Right atrium auricular region (tissue), 2 donors: ENCODE measurements at regions not wholly inside any gene's neighbourhood (a gene's known extent, or its start where the extent isn't known, plus 50 kb on each side); places are given as distances from the start of the nearest gene placed in this dataset.

Experiments
- DNase-seq: peaks from one replicate; pipeline ENCODE4 v3.0.0-alpha.2; 2019; ENCODE audit warnings: low spot score
- H3K27ac ChIP-seq, 2 donors: fragments of 200-600 bp; sonication (generic); 1 replicate in 1 of 2; 2 replicates in 1 of 2; pipeline ENCODE4 v1.5.1; 2016 to 2019
- H3K27me3 ChIP-seq, 2 donors: fragments of 200-600 bp; sonication (generic); one replicate each; pipeline versions ENCODE4 v1.5.1 to v1.6.0; 2017 to 2019
- H3K36me3 ChIP-seq: fragments of 200-600 bp; sonication (generic); one replicate; pipeline ENCODE4 v1.5.1; 2016
- H3K4me1 ChIP-seq, 2 donors: fragments of 200-600 bp; sonication (generic); one replicate each; pipeline versions ENCODE4 v1.5.1 to v1.6.0; 2017 to 2019
- H3K4me3 ChIP-seq, 2 donors: fragments of 200-600 bp; sonication (generic); 1 replicate in 1 of 2; 2 replicates in 1 of 2; pipeline ENCODE4 v1.5.1; 2017 to 2019; ENCODE audit warnings: mild to moderate bottlenecking in 1 of 2, moderate library complexity in 1 of 2
- H3K9me3 ChIP-seq, 2 donors: fragments of 200-600 bp; sonication (generic); one replicate each; pipeline ENCODE4 v1.5.1; 2019
- TF ChIP-seq, protein P1 (sequence below), 2 donors: fragments of 200-600 bp; sonication (generic); IDR thresholded peaks; one replicate each; pipeline ENCODE4 v1.5.1; 2019; ENCODE audit warnings: antibody characterized with exemption in 2 of 2

DNA sequence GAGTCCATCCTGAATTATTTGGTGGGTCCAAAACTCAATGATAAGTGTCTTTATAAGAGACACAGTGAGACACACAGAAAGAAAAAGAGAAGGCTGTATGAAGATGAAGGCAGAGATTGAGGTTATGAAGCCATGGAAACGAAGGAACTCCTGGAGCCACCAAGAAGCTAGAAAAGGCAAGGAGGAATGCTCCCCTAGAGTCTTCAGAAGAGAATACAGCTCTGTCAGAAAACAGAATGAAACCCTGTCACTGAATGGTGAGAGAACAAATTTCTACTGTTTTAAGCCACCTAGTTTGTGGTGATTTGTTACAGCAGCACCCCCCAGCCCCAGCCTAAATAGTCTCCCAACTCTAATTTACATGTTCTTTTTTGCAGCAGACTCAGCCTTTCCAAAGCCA, 635.1 kb downstream of the EPHA7 start:
- TF ChIP-seq, protein P1, sequence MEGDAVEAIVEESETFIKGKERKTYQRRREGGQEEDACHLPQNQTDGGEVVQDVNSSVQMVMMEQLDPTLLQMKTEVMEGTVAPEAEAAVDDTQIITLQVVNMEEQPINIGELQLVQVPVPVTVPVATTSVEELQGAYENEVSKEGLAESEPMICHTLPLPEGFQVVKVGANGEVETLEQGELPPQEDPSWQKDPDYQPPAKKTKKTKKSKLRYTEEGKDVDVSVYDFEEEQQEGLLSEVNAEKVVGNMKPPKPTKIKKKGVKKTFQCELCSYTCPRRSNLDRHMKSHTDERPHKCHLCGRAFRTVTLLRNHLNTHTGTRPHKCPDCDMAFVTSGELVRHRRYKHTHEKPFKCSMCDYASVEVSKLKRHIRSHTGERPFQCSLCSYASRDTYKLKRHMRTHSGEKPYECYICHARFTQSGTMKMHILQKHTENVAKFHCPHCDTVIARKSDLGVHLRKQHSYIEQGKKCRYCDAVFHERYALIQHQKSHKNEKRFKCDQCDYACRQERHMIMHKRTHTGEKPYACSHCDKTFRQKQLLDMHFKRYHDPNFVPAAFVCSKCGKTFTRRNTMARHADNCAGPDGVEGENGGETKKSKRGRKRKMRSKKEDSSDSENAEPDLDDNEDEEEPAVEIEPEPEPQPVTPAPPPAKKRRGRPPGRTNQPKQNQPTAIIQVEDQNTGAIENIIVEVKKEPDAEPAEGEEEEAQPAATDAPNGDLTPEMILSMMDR (IDR thresholded peaks at IDR 0.05) = no peak

DNA sequence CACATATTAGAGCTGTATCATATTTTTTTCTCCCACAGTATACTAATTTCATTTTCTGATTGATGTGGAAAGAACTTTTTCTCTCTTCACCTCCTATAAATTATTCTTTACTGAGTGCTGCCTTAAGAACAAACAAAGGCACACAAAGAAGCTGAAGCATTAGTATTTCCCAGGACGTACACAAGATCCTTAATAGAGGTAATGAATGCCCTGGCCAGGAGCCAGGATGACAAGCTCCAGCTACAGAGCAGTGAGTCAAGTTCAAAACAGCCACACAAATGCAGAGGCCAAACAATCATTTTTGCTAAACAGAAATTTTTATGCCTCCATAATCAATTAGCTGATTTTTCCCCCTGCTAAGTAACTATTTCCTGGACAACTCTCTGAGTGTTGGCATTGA, 639.6 kb downstream of the EPHA7 start:
- Histone ChIP-seq H3K27me3 (no peaks in the 10 kb centered on the region), H3K36me3 (no peaks in the 10 kb centered on the region), H3K9me3 (no peaks in the 10 kb centered on the region), H3K4me3 (no peak overlapping the region), H3K27ac (no peak overlapping the region), H3K4me1 (no peaks in the 10 kb centered on the region)
- TF ChIP-seq, protein P1 (IDR thresholded peaks at IDR 0.05) = no peak
- no peak for DNase-seq

More for the DNA sequence above, 635.1 kb downstream of the EPHA7 start:
- no peaks in the 10 kb centered on the region for H3K4me1 ChIP-seq
- no peaks in the 10 kb centered on the region for H3K9me3 ChIP-seq
- DNase-seq = no peak
- no peak overlapping the region for H3K27ac ChIP-seq
- H3K4me3 ChIP-seq = no peak overlapping the region
- no peaks in the 10 kb centered on the region for H3K36me3 ChIP-seq
- H3K27me3 ChIP-seq = no peaks in the 10 kb centered on the region

GRCh38 chr6:92777146-92777740, 642.1 kb downstream of the EPHA7 start:
- Histone ChIP-seq H3K4me3 (no peak overlapping the region), H3K9me3 (no peaks in the 10 kb centered on the region)
- DNase-seq = no peak

DNA sequence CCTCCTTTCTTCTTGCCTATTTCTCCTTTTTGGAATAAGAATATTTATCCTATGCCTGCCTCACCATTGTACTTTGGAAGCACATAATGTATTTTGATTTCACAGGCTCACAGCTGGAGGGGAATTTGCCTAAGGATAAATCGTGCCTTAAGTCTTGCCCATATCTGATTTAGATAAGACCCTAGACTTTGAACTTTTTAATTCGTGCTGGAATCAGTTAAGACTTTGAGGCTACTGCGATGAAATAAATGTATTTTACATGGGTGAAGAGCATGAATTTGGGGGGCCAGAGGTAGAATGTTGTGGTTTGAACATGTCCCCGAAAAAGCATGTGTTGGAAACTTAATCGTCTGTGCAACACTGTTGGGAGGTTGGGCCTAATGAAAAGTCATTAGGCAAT, 648.8 kb downstream of the EPHA7 start:
- no peak for DNase-seq
- TF ChIP-seq, protein P1 (IDR thresholded peaks at IDR 0.05) = no peak
- no peaks in the 10 kb centered on the region for H3K9me3 ChIP-seq
- no peaks in the 10 kb centered on the region for H3K36me3 ChIP-seq
- no peak overlapping the region for H3K4me3 ChIP-seq
- no peaks in the 10 kb centered on the region for H3K4me1 ChIP-seq
- no peak overlapping the region for H3K27ac ChIP-seq
- H3K27me3 ChIP-seq = no peaks in the 10 kb centered on the region

More at GRCh38 chr6:92777146-92777740, 642.1 kb downstream of the EPHA7 start:
- Histone ChIP-seq H3K27me3 (no peaks in the 10 kb centered on the region), H3K4me1 (no peaks in the 10 kb centered on the region), H3K36me3 (no peaks in the 10 kb centered on the region), H3K27ac (no peak overlapping the region)
- TF ChIP-seq, protein P1 (IDR thresholded peaks at IDR 0.05) = peak in 1 of 2 donors; percentile 62

- no peak overlapping the region for H3K4me3 ChIP-seq
- no peaks in the 10 kb centered on the region for H3K4me1 ChIP-seq
- no peaks in the 10 kb centered on the region for H3K9me3 ChIP-seq
- no peaks in the 10 kb centered on the region for H3K27me3 ChIP-seq
- TF ChIP-seq, protein P1 (IDR thresholded peaks at IDR 0.05) = no peak
- H3K27ac ChIP-seq = no peak overlapping the region
- no peak for DNase-seq
- H3K36me3 ChIP-seq = no peaks in the 10 kb centered on the region
These were observed 652.3 kb downstream of the EPHA7 start for GRCh38 chr6:92767101-92767500.

GRCh38 chr6:92763680-92764079, 655.7 kb downstream of the EPHA7 start:
- no peaks in the 10 kb centered on the region for H3K27me3 ChIP-seq
- H3K4me3 ChIP-seq = no peak overlapping the region
- no peak overlapping the region for H3K27ac ChIP-seq
- no peaks in the 10 kb centered on the region for H3K9me3 ChIP-seq
- DNase-seq = no peak
- no peaks in the 10 kb centered on the region for H3K36me3 ChIP-seq
- H3K4me1 ChIP-seq = no peaks in the 10 kb centered on the region
- TF ChIP-seq, protein P1 (IDR thresholded peaks at IDR 0.05) = no peak
